ENCODE measurements at regions not wholly inside any gene's neighbourhood (a gene's known extent, or its start where the extent isn't known, plus 50 kb on each side); places are given as distances from the start of the nearest gene placed in this dataset.

GRCh38 chr3:168152149-168152548 lies 56.4 kb upstream of the GOLIM4 start:
- 57% methylated on average over 1 of the region's 1 CpG; no CpG with 5 or more reads in 1 of the 2 experiments for WGBS, 2 experiments (ENCODE audit: extremely low coverage in 2 of 2, insufficient read length in 1 of 2)
- Histone ChIP-seq H2BK5ac (ENCODE audit: low read depth, low read length, poor library complexity, severe bottlenecking) (no peak overlapping the region), H4K8ac (ENCODE audit: low read depth in 2 of 2, low read length in 2 of 2) (no peak overlapping the region), H3K27ac (ENCODE audit: insufficient read depth, low read length) (no peak overlapping the region), H2BK20ac (ENCODE audit: low read depth, low read length) (no peak overlapping the region), H3K56ac (ENCODE audit: extremely low read depth, insufficient read depth, low read length) (no peak overlapping the region), H2BK120ac (ENCODE audit: low read depth, low read length) (no peak overlapping the region), H4K91ac (ENCODE audit: insufficient read depth, low read depth, low read length) (no peak overlapping the region), H2AK5ac (ENCODE audit: low read depth, low read length) (no peak overlapping the region), H4K20me1 (ENCODE audit: insufficient read depth, low read length) (no peaks in the 10 kb centered on the region), H3K23ac (ENCODE audit: low read depth, low read length) (no peak overlapping the region), H3K4me3 (ENCODE audit: insufficient read depth, low read depth, low read length) (no peak overlapping the region), H3K14ac (replicated peaks; ENCODE audit: low read depth, low read length) (no peak overlapping the region), H3K9me1 (ENCODE audit: insufficient read depth, low read length) (no peaks in the 10 kb centered on the region), H3K4me1 (ENCODE audit: control insufficient read depth, insufficient read depth, low read length) (no peaks in the 10 kb centered on the region), H4K5ac (ENCODE audit: low read depth, low read length) (no peak overlapping the region), H3K9ac (ENCODE audit: low read depth, low read length) (no peak overlapping the region), H3K18ac (ENCODE audit: low read depth, low read length) (no peak overlapping the region), H2AFZ (replicated peaks; ENCODE audit: low read length, poor library complexity) (no peak overlapping the region), H2BK15ac (ENCODE audit: low read depth, low read length) (no peak overlapping the region), H3K4me2 (ENCODE audit: low read depth, low read length) (no peak overlapping the region), H3K36me3 (ENCODE audit: control insufficient read depth, insufficient read depth, low read length) (no peaks in the 10 kb centered on the region), H3K4ac (ENCODE audit: low read depth, low read length) (no peak overlapping the region), H3K79me1 (ENCODE audit: low read depth in 1 of 2, low read length in 2 of 2) (no peaks in the 10 kb centered on the region), H3K27me3 (ENCODE audit: control insufficient read depth, insufficient read depth, low read length) (peaks cover 4% of the 10 kb centered on the region), H3K9me3 (ENCODE audit: control insufficient read depth, insufficient read depth, low read length) (peaks cover 3% of the 10 kb centered on the region; the same call in 1 of the 2 replicates), H2AK9ac (replicated peaks; ENCODE audit: low read depth, low read length, poor library complexity) (no peak overlapping the region)
- no peak for DNase-seq
- ChIA-PET POLR2A (ENCODE audit: unreplicated experiment) (no interaction called here), CTCF (no interaction called here)
- dilution Hi-C loops (cut with HindIII; ENCODE audit: low sequenced_read_pairs, unreplicated experiment), result loop anchor here (25.0 kb wide), 1 partner anchor 115 kb away; no protein-coding TSS in a partner anchor
- intact Hi-C loops (cut with micrococcal nuclease), result no loop called here
- no peak for ATAC-seq (ENCODE audit: low read depth)
- TF ChIP-seq MAZ (IDR thresholded peaks at IDR 0.05; ENCODE audit: borderline replicate concordance, low read depth, low read length), result no peak
- TF ChIP-seq RCOR1 (IDR thresholded peaks at IDR 0.05; ENCODE audit: insufficient replicate concordance, low read length), result no peak
- no peak for TF ChIP-seq BHLHE40 (IDR thresholded peaks at IDR 0.05; ENCODE audit: low read depth, low read length)
- TF ChIP-seq RAD21 (IDR thresholded peaks at IDR 0.05; ENCODE audit: low read length), result no peak
- TF ChIP-seq CEBPB (IDR thresholded peaks at IDR 0.05; ENCODE audit: low read depth, low read length), result no peak
- no peak for TF ChIP-seq MAFK (IDR thresholded peaks at IDR 0.05; ENCODE audit: low read depth, low read length)
- TF ChIP-seq MXI1 (IDR thresholded peaks at IDR 0.05; ENCODE audit: borderline replicate concordance, low read depth, low read length), result no peak
- TF ChIP-seq USF2 (IDR thresholded peaks at IDR 0.05; ENCODE audit: low read depth, low read length), result no peak
- no peak for TF ChIP-seq ELK1 (IDR thresholded peaks at IDR 0.05; ENCODE audit: borderline replicate concordance, low read depth, low read length)
- TF ChIP-seq RFX5 (IDR thresholded peaks at IDR 0.05; ENCODE audit: low read depth, low read length), result no peak
- TF ChIP-seq NFE2L2 (IDR thresholded peaks at IDR 0.05; ENCODE audit: low read depth, low read length), result no peak
- TF ChIP-seq CHD1 (IDR thresholded peaks at IDR 0.05; ENCODE audit: low read depth, low read length), result no peak
- TF ChIP-seq SMC3 (IDR thresholded peaks at IDR 0.05; ENCODE audit: low read depth, low read length), result no peak
- no peak for TF ChIP-seq POLR2A (IDR thresholded peaks at IDR 0.05; ENCODE audit: low read depth, low read length)
- TF ChIP-seq CTCF (conservative IDR thresholded peaks at IDR 0.05; ENCODE audit: low read depth, low read length), result no peak
- no peak for TF ChIP-seq FOS (IDR thresholded peaks at IDR 0.05; ENCODE audit: low read depth, low read length)
- BruUV-seq (replicated peaks), result no TSS peak
- in situ Hi-C loops (cut with MboI; ENCODE audit: low sequenced_read_pairs), result loop anchor here (5.0 to 25.0 kb wide), 2 partner anchors 40 to 215 kb away; no protein-coding TSS in a partner anchor
